Esophagus muscularis mucosa (tissue), 4 donors: ENCODE measurements at regions not wholly inside any gene's neighbourhood (a gene's known extent, or its start where the extent isn't known, plus 50 kb on each side); places are given as distances from the start of the nearest gene placed in this dataset.

Source experiments
- DNase-seq: peaks from one replicate; pipeline ENCODE4 v3.0.0-alpha.2; 2017; ENCODE audit errors: extremely low spot score
- H3K27ac ChIP-seq, 4 donors: fragments of 200-600 bp; sonication (generic); replicated peaks in 1 of 4; 1 replicate in 3 of 4; 2 replicates in 1 of 4; pipeline ENCODE4 v1.5.1; 2016 to 2019; ENCODE audit warnings: mild to moderate bottlenecking in 1 of 4
- H3K27me3 ChIP-seq, 4 donors: fragments of 200-600 bp; sonication (generic); one replicate each; pipeline versions ENCODE4 v1.5.1 to v1.6.0; 2016 to 2019
- H3K36me3 ChIP-seq, 4 donors: fragments of 200-600 bp; sonication (generic); one replicate each; pipeline ENCODE4 v1.5.1; 2016 to 2019
- H3K4me1 ChIP-seq, 4 donors: fragments of 200-600 bp; sonication (generic); one replicate each; pipeline ENCODE4 v1.5.1; 2016 to 2019
- H3K4me3 ChIP-seq, 4 donors: fragments of 200-600 bp; sonication (generic); 1 replicate in 2 of 4; 2 replicates in 2 of 4; pipeline ENCODE4 v1.5.1; 2016 to 2019; ENCODE audit warnings: mild to moderate bottlenecking in 4 of 4, moderate library complexity in 1 of 4
- H3K9me3 ChIP-seq, 4 donors: fragments of 200-600 bp; sonication (generic); 1 replicate in 3 of 4; 2 replicates in 1 of 4; pipeline ENCODE4 v1.5.1; 2016 to 2019
- CTCF ChIP-seq, 3 experiments: fragments of 200-600 bp in 2 of 3; fragments of 450-650 bp in 1 of 3; sonication (generic) in 2 of 3; IDR thresholded peaks; one replicate each; pipeline ENCODE4 v1.5.1; 2017 to 2019; ENCODE audit warnings: antibody characterized with exemption in 3 of 3, mild to moderate bottlenecking in 2 of 3, moderate library complexity in 1 of 3
- EP300 ChIP-seq: sonication (generic); formaldehyde crosslinking; IDR thresholded peaks from one replicate; pipeline ENCODE4 v1.6.1; 2017; ENCODE audit warnings: antibody characterized with exemption
- POLR2A ChIP-seq: fragments of 450-650 bp; IDR thresholded peaks from one replicate; pipeline ENCODE4 v1.6.1; 2017; ENCODE audit warnings: antibody characterized with exemption, moderate library complexity, mild to moderate bottlenecking, low read depth
- POLR2AphosphoS5 ChIP-seq, 2 donors: sonication (generic); formaldehyde crosslinking; IDR thresholded peaks; one replicate each; pipeline ENCODE4 v1.6.1; 2017; ENCODE audit warnings: antibody characterized with exemption in 2 of 2
- WGBS: methylation state at CpG from one replicate; pipeline ENCODE4 v1.1.5; 2018; 5-methylcytosine and 5-hydroxymethylcytosine counted together
- intact Hi-C: fragments of 100-400 bp; cut with DNase I; formaldehyde crosslinking; loops from one replicate; pipeline ENCODE4 v1.15.1; 2023

DNA sequence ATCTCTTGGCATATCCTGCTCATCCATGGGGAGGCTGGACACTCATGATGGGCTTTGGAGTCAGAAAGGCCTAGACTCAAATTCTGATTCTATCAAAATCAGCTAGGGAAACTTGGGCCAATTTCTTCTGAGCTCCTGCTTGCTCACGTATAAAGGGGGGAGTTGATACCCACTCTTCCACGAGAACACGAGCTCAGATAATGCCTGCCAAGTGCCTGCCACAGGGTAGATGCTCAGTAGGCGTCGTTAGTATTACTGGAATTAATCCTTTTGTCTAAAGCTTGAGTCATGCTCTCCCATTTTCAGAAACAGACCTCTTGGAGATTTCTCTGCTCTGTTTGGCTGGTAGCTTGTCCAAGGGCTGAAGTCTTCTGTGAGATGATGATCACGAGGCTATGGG, 238.3 kb upstream of the MVB12B start:
- H3K9me3 ChIP-seq, result no peaks in the 10 kb centered on the region
- peaks cover 0 to 5% (median 0%) of the 10 kb centered on the region in 4 donors for H3K27me3 ChIP-seq
- H3K27ac ChIP-seq, result no peak overlapping the region
- intact Hi-C loops, result no loop called here
- WGBS, result 77% methylated on average over 6 of the region's 6 CpGs
- H3K36me3 ChIP-seq, result no peaks in the 10 kb centered on the region
- H3K4me3 ChIP-seq, result no peak overlapping the region
- DNase-seq, result no peak
- TF ChIP-seq POLR2A, result no peak
- no peak for TF ChIP-seq CTCF (IDR thresholded peaks at IDR 0.05)
- TF ChIP-seq EP300, result no peak
- no peak for TF ChIP-seq POLR2AphosphoS5 (IDR thresholded peaks at IDR 0.05)
- no peaks in the 10 kb centered on the region for H3K4me1 ChIP-seq

DNA sequence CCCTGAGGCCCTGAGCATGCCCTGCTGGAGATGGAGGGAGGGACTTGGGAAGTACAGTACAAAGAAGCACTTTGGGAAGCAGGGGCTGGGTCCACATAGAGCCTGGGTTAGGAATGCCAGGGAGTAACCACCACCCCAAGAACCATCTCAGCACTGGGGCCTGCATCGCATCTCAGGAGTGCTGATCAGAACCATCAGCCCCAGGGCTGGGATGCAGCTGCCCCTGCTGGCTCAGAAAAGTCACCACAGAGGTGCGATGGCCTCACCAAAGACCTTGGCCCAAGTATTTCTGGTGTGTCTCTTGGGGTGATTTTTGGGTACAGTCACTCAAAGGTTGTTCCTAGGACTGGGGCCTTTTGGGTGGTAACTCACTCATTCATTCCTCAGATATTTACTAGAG, 236.8 kb upstream of the MVB12B start:
- 100% methylated on average over 2 of the region's 2 CpGs for WGBS
- no peaks in the 10 kb centered on the region for H3K36me3 ChIP-seq
- TF ChIP-seq POLR2AphosphoS5 (IDR thresholded peaks at IDR 0.05) (no peak), EP300 (no peak), POLR2A (no peak), CTCF (IDR thresholded peaks at IDR 0.05) (no peak)
- no peak for DNase-seq
- H3K27me3 ChIP-seq, result no peaks in the 10 kb centered on the region
- no peaks in the 10 kb centered on the region for H3K9me3 ChIP-seq
- intact Hi-C loops, result no loop called here
- no peak overlapping the region for H3K4me3 ChIP-seq
- no peak overlapping the region for H3K27ac ChIP-seq
- H3K4me1 ChIP-seq, result no peaks in the 10 kb centered on the region

GRCh38 chr9:126093771-126094170, 232.9 kb upstream of the MVB12B start:
- H3K27ac ChIP-seq, result no peak overlapping the region
- intact Hi-C loops, result no loop called here
- TF ChIP-seq CTCF (IDR thresholded peaks at IDR 0.05) (no peak), POLR2A (no peak), EP300 (no peak), POLR2AphosphoS5 (IDR thresholded peaks at IDR 0.05) (no peak)
- DNase-seq, result no peak
- H3K27me3 ChIP-seq, result no peaks in the 10 kb centered on the region
- H3K4me1 ChIP-seq, result peaks cover 0 to 9% (median 7%) of the 10 kb centered on the region in 4 donors
- 83% methylated on average over 9 of the region's 9 CpGs for WGBS
- H3K9me3 ChIP-seq, result no peaks in the 10 kb centered on the region
- H3K4me3 ChIP-seq, result no peak overlapping the region
- H3K36me3 ChIP-seq, result no peaks in the 10 kb centered on the region

DNA sequence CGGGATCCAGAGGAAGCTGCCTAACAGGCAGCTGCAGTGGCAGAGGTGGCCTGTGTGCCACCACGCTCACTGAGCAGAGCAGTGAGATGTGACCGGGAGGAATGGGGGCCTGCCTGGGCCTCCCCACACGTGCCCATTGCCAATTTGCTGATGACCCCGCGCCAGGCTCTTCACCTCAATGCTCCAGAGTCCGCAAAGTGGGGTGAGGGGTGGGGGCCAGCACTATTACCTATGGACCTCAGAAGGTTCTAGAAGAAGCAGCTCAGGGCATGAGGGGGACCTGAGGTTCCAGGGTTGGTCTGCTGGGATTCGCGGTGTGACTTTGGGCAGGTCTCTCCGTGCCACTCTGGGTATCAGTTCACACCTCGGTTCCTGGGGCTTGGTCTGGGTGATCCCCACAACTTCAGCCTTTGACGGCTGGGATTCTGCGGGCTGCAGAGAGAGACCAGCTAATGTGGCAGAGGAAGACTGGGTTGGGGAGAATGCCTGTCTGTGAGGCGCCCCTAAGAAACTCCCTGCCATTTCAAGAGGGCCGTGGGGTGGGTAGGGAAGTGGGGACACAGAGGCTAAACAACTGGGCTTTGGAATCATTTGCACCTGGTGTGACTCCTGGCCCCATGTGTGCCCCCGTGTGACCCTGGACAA, 231.0 kb upstream of the MVB12B start:
- WGBS, result 87% methylated on average over 7 of the region's 16 CpGs
- Histone ChIP-seq H3K27ac (no peak overlapping the region), H3K9me3 (no peaks in the 10 kb centered on the region), H3K4me1 (peaks cover 0 to 9% (median 7%) of the 10 kb centered on the region in 4 donors), H3K4me3 (no peak overlapping the region), H3K36me3 (no peaks in the 10 kb centered on the region), H3K27me3 (no peaks in the 10 kb centered on the region)
- no peak for DNase-seq
- TF ChIP-seq POLR2A, result no peak
- TF ChIP-seq CTCF (IDR thresholded peaks at IDR 0.05), result no peak
- TF ChIP-seq POLR2AphosphoS5 (IDR thresholded peaks at IDR 0.05), result no peak
- TF ChIP-seq EP300, result no peak
- intact Hi-C loops, result no loop called here

GRCh38 chr9:126096340-126096739, 230.3 kb upstream of the MVB12B start:
- no peak overlapping the region for H3K4me3 ChIP-seq
- H3K27me3 ChIP-seq, result no peaks in the 10 kb centered on the region
- intact Hi-C loops, result no loop called here
- WGBS, result 82% methylated on average over 7 of the region's 7 CpGs
- no peak for DNase-seq
- H3K9me3 ChIP-seq, result no peaks in the 10 kb centered on the region
- no peaks in the 10 kb centered on the region for H3K36me3 ChIP-seq
- TF ChIP-seq POLR2A, result no peak
- TF ChIP-seq POLR2AphosphoS5 (IDR thresholded peaks at IDR 0.05), result no peak
- no peak for TF ChIP-seq CTCF (IDR thresholded peaks at IDR 0.05)
- peaks cover 0 to 9% (median 7%) of the 10 kb centered on the region in 4 donors for H3K4me1 ChIP-seq
- H3K27ac ChIP-seq, result no peak overlapping the region
